ENCODE measurements at regions not wholly inside any gene's neighbourhood (a gene's known extent, or its start where the extent isn't known, plus 50 kb on each side); places are given as distances from the start of the nearest gene placed in this dataset.

GRCh38 chr17:77564278-77564920, 394.1 kb upstream of the TNRC6C start:
- Histone ChIP-seq H3K27ac (ENCODE audit: low read depth, low read length) (no peak overlapping the region), H3K4me3 (ENCODE audit: low read length) (no peak overlapping the region), H3K27me3 (ENCODE audit: control insufficient read depth in 2 of 2, insufficient read depth in 2 of 2, low read length in 2 of 2) (no peaks in the 10 kb centered on the region), H3K9me3 (ENCODE audit: control insufficient read depth in 2 of 3, low read length in 3 of 3) (no peaks in the 10 kb centered on the region), H3K4me1 (ENCODE audit: control insufficient read depth in 2 of 2, insufficient read depth in 2 of 2, low read length in 2 of 2) (no peaks in the 10 kb centered on the region), H3K36me3 (ENCODE audit: control insufficient read depth in 2 of 3, insufficient read depth in 3 of 3, low read length in 3 of 3) (no peaks in the 10 kb centered on the region)
- intact Hi-C loops (cut with micrococcal nuclease) = no loop called here
- H3K4me3 Mint-ChIP-seq = no peak overlapping the region
- H3K36me3 Mint-ChIP-seq = no peaks in the 10 kb centered on the region
- H3K4me1 Mint-ChIP-seq = peaks cover 0 to 5% (median 0%) of the 10 kb centered on the region in 7 donors
- no peak for ATAC-seq
- no peak for DNase-seq
- peaks cover 0 to 24% (median 6%) of the 10 kb centered on the region in 5 donors for H3K27me3 Mint-ChIP-seq
- POLR2A ChIA-PET = no interaction called here
- peak overlapping the region in 1 of 9 donors; percentile 37 for H3K27ac Mint-ChIP-seq
- CTCF ChIA-PET = no interaction called here
- no peaks in the 10 kb centered on the region for H3K9me3 Mint-ChIP-seq

- ChIA-PET CTCF (no interaction called here), POLR2A (no interaction called here)
- Histone ChIP-seq H3K27ac (ENCODE audit: low read depth, low read length) (no peak overlapping the region), H3K27me3 (ENCODE audit: control insufficient read depth in 2 of 2, insufficient read depth in 2 of 2, low read length in 2 of 2) (no peaks in the 10 kb centered on the region), H3K4me3 (ENCODE audit: low read length) (no peak overlapping the region), H3K4me1 (ENCODE audit: control insufficient read depth in 2 of 2, insufficient read depth in 2 of 2, low read length in 2 of 2) (no peaks in the 10 kb centered on the region), H3K36me3 (ENCODE audit: control insufficient read depth in 2 of 3, insufficient read depth in 3 of 3, low read length in 3 of 3) (no peaks in the 10 kb centered on the region), H3K9me3 (ENCODE audit: control insufficient read depth in 2 of 3, low read length in 3 of 3) (no peaks in the 10 kb centered on the region)
- Mint-ChIP-seq H3K36me3 (no peaks in the 10 kb centered on the region), H3K4me1 (peaks cover 0 to 5% (median 0%) of the 10 kb centered on the region in 7 donors), H3K4me3 (no peak overlapping the region), H3K27ac (no peak overlapping the region), H3K9me3 (no peaks in the 10 kb centered on the region), H3K27me3 (peaks cover 0 to 28% (median 6%) of the 10 kb centered on the region in 5 donors)
- no peak for ATAC-seq
- no peak for DNase-seq
- intact Hi-C loops (cut with micrococcal nuclease) = no loop called here
Observed at GRCh38 chr17:77565166-77565565, 393.3 kb upstream of the TNRC6C start.

DNA sequence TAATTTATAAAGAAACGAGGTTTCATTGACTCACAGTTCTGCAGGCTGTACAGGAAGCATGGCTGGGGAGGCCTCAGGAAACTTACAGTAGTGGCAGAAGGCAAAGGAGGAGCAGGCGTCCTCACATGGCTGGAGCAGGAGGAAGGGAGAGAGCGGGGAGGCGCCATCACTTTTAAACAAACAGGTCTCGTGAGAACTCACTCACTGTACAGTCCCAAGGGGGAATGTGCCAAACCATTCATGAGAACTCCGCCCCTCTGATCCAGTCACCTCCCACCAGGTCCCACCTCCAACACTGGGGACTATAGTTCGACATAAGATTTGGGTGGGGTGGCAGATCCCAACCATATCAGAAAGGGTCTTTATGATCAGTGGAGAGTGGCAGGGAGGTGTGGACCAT, 392.4 kb upstream of the TNRC6C start:
- CTCF ChIA-PET = no interaction called here
- H3K4me1 ChIP-seq (ENCODE audit: control insufficient read depth in 2 of 2, insufficient read depth in 2 of 2, low read length in 2 of 2) = no peaks in the 10 kb centered on the region
- POLR2A ChIA-PET = no interaction called here
- H3K9me3 ChIP-seq (ENCODE audit: control insufficient read depth in 2 of 3, low read length in 3 of 3) = no peaks in the 10 kb centered on the region
- no peaks in the 10 kb centered on the region for H3K27me3 ChIP-seq (ENCODE audit: control insufficient read depth in 2 of 2, insufficient read depth in 2 of 2, low read length in 2 of 2)
- Mint-ChIP-seq H3K9me3 (no peaks in the 10 kb centered on the region), H3K27ac (no peak overlapping the region), H3K4me1 (peaks cover 0 to 5% (median 0%) of the 10 kb centered on the region in 7 donors), H3K4me3 (no peak overlapping the region), H3K27me3 (peaks cover 0 to 27% (median 6%) of the 10 kb centered on the region in 5 donors), H3K36me3 (no peaks in the 10 kb centered on the region)
- no peaks in the 10 kb centered on the region for H3K36me3 ChIP-seq (ENCODE audit: control insufficient read depth in 2 of 3, insufficient read depth in 3 of 3, low read length in 3 of 3)
- no peak overlapping the region for H3K4me3 ChIP-seq (ENCODE audit: low read length)
- intact Hi-C loops (cut with micrococcal nuclease) = no loop called here
- DNase-seq (no peak), ATAC-seq (no peak)
- H3K27ac ChIP-seq (ENCODE audit: low read depth, low read length) = no peak overlapping the region

DNA sequence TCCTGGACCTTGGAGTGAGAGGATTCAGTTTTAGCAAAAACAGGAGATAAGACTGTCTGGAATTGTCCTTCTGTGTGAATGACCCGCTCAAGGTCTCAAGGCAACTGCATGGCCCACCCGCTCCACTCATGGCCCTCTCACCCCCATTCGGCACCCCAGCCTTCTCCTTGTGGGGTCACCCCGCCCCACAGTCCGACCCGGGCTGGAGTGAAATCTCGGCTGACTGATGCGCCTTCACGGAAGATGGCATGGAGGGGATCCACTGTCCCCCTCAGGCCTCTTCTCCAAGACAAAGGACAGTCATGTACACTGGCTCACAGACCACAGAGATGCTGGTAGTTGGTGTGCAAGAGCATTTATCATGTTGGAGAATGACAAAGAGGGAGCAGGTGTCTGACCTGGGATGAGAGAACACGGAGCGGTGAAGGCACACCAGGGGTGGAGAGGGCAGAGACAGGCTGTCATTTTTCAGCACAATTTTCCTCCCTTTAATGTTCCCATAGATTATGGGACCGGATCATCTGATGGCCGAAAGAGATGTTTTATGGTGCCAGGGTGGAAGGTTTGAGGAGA, 391.9 kb upstream of the TNRC6C start:
- intact Hi-C loops (cut with micrococcal nuclease) = no loop called here
- no peaks in the 10 kb centered on the region for H3K9me3 ChIP-seq (ENCODE audit: control insufficient read depth in 2 of 3, low read length in 3 of 3)
- H3K4me3 Mint-ChIP-seq = no peak overlapping the region
- H3K9me3 Mint-ChIP-seq = no peaks in the 10 kb centered on the region
- H3K27me3 ChIP-seq (ENCODE audit: control insufficient read depth in 2 of 2, insufficient read depth in 2 of 2, low read length in 2 of 2) = no peaks in the 10 kb centered on the region
- no peak for ATAC-seq
- H3K36me3 ChIP-seq (ENCODE audit: control insufficient read depth in 2 of 3, insufficient read depth in 3 of 3, low read length in 3 of 3) = no peaks in the 10 kb centered on the region
- no peak overlapping the region for H3K4me3 ChIP-seq (ENCODE audit: low read length)
- peaks cover 3 to 8% (median 4%) of the 10 kb centered on the region in 7 donors for H3K4me1 Mint-ChIP-seq
- peaks cover 0 to 30% (median 9%) of the 10 kb centered on the region in 5 donors for H3K27me3 Mint-ChIP-seq
- H3K36me3 Mint-ChIP-seq = no peaks in the 10 kb centered on the region
- H3K27ac Mint-ChIP-seq = no peak overlapping the region
- H3K27ac ChIP-seq (ENCODE audit: low read depth, low read length) = no peak overlapping the region
- peaks cover 0 to 2% of the 10 kb centered on the region in 2 donors for H3K4me1 ChIP-seq (ENCODE audit: control insufficient read depth in 2 of 2, insufficient read depth in 2 of 2, low read length in 2 of 2)
- CTCF ChIA-PET = no interaction called here
- POLR2A ChIA-PET = no interaction called here
- DNase-seq = no peak

- Mint-ChIP-seq H3K4me1 (peaks cover 7 to 20% (median 13%) of the 10 kb centered on the region in 7 donors), H3K9me3 (no peaks in the 10 kb centered on the region), H3K36me3 (no peaks in the 10 kb centered on the region), H3K27ac (no peak overlapping the region), H3K27me3 (peaks cover 0 to 47% (median 13%) of the 10 kb centered on the region in 5 donors), H3K4me3 (no peak overlapping the region)
- ChIA-PET POLR2A (no interaction called here), CTCF (interaction anchor here (1.1 kb wide), 1 partner anchor 26 kb away, joined by 3 read pairs; no protein-coding TSS in a partner anchor)
- intact Hi-C loops (cut with micrococcal nuclease) = no loop called here
- DNase-seq = no peak
- Histone ChIP-seq H3K4me1 (ENCODE audit: control insufficient read depth in 2 of 2, insufficient read depth in 2 of 2, low read length in 2 of 2) (peaks cover 0 to 3% of the 10 kb centered on the region in 2 donors), H3K36me3 (ENCODE audit: control insufficient read depth in 2 of 3, insufficient read depth in 3 of 3, low read length in 3 of 3) (no peaks in the 10 kb centered on the region), H3K4me3 (ENCODE audit: low read length) (no peak overlapping the region), H3K9me3 (ENCODE audit: control insufficient read depth in 2 of 3, low read length in 3 of 3) (no peaks in the 10 kb centered on the region), H3K27ac (ENCODE audit: low read depth, low read length) (no peak overlapping the region), H3K27me3 (ENCODE audit: control insufficient read depth in 2 of 2, insufficient read depth in 2 of 2, low read length in 2 of 2) (no peaks in the 10 kb centered on the region)
- ATAC-seq = no peak
Observed at GRCh38 chr17:77568540-77568939, 390.0 kb upstream of the TNRC6C start.

- H3K27me3 ChIP-seq (ENCODE audit: control insufficient read depth in 2 of 2, insufficient read depth in 2 of 2, low read length in 2 of 2) = no peaks in the 10 kb centered on the region
- H3K27ac ChIP-seq (ENCODE audit: low read depth, low read length) = no peak overlapping the region
- peaks cover 0 to 59% (median 13%) of the 10 kb centered on the region in 5 donors for H3K27me3 Mint-ChIP-seq
- intact Hi-C loops (cut with micrococcal nuclease) = no loop called here
- H3K4me3 Mint-ChIP-seq = no peak overlapping the region
- H3K9me3 ChIP-seq (ENCODE audit: control insufficient read depth in 2 of 3, low read length in 3 of 3) = no peaks in the 10 kb centered on the region
- no peak overlapping the region for H3K4me3 ChIP-seq (ENCODE audit: low read length)
- POLR2A ChIA-PET = no interaction called here
- H3K9me3 Mint-ChIP-seq = no peaks in the 10 kb centered on the region
- H3K36me3 Mint-ChIP-seq = no peaks in the 10 kb centered on the region
- peak overlapping the region in 1 of 9 donors; percentile 2 for H3K27ac Mint-ChIP-seq
- H3K4me1 ChIP-seq (ENCODE audit: control insufficient read depth in 2 of 2, insufficient read depth in 2 of 2, low read length in 2 of 2) = peaks cover 0 to 3% of the 10 kb centered on the region in 2 donors
- CTCF ChIA-PET = no interaction called here
- H3K36me3 ChIP-seq (ENCODE audit: control insufficient read depth in 2 of 3, insufficient read depth in 3 of 3, low read length in 3 of 3) = no peaks in the 10 kb centered on the region
- ATAC-seq (no peak), DNase-seq (no peak)
- peaks cover 7 to 15% (median 13%) of the 10 kb centered on the region in 7 donors for H3K4me1 Mint-ChIP-seq
Observed at GRCh38 chr17:77569846-77570564, 388.5 kb upstream of the TNRC6C start.
